ENCODE measurements at regions not wholly inside any gene's neighbourhood (a gene's known extent, or its start where the extent isn't known, plus 50 kb on each side); places are given as distances from the start of the nearest gene placed in this dataset.

DNA sequence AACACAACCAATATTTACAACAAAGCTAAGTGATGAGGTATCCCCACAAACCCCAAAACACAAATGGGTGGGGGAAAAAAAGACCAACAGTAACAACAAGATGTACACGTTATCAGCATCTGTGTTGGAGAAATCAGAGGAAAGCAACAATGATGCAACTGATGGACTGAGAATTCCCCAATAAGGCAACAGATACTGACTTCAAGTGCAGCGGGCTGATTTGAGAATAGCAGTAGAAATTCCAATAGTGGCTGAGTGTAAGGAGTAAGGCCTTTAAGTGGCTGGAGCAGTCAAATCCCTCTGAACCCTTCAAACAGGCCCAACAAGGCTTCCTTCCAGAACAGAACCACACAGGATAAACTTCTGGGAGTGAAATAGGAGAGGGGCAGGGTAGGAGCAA lies 97.6 kb downstream of the TM2D1 start:
- Histone ChIP-seq H3K9me3 (ENCODE audit: low read length) (no peaks in the 10 kb centered on the region), H4K20me1 (ENCODE audit: insufficient read depth) (no peaks in the 10 kb centered on the region), H3F3A (ENCODE audit: insufficient read depth, low read length, poor library complexity, severe bottlenecking) (no peaks in the 10 kb centered on the region), H3K9me2 (ENCODE audit: insufficient read depth, low read length) (no peaks in the 10 kb centered on the region), H3K27me3 (ENCODE audit: insufficient read depth, low read depth, low read length) (no peaks in the 10 kb centered on the region), H3K4me3 (ENCODE audit: low read length) (no peak overlapping the region), H2AFZ (ENCODE audit: low read depth, low read length) (no peak overlapping the region), H3K79me2 (replicated peaks; ENCODE audit: insufficient read depth, low read length) (no peaks in the 10 kb centered on the region), H3K4me2 (ENCODE audit: low read length) (no peak overlapping the region), H3K9ac (ENCODE audit: low read length) (no peak overlapping the region), H3K36me3 (ENCODE audit: insufficient read depth, low read length) (no peaks in the 10 kb centered on the region), H3K27ac (ENCODE audit: low read length) (no peak overlapping the region)
- no peak for TF ChIP-seq POLR2AphosphoS5 (IDR thresholded peaks at IDR 0.05)
- TF ChIP-seq CTCF (IDR thresholded peaks at IDR 0.05; ENCODE audit: poor library complexity, severe bottlenecking) = no peak
- no peak for TF ChIP-seq SMC3 (conservative IDR thresholded peaks at IDR 0.05; ENCODE audit: poor library complexity)
- TF ChIP-seq RAD21 (conservative IDR thresholded peaks at IDR 0.05) = no peak
- TF ChIP-seq, protein P1, sequence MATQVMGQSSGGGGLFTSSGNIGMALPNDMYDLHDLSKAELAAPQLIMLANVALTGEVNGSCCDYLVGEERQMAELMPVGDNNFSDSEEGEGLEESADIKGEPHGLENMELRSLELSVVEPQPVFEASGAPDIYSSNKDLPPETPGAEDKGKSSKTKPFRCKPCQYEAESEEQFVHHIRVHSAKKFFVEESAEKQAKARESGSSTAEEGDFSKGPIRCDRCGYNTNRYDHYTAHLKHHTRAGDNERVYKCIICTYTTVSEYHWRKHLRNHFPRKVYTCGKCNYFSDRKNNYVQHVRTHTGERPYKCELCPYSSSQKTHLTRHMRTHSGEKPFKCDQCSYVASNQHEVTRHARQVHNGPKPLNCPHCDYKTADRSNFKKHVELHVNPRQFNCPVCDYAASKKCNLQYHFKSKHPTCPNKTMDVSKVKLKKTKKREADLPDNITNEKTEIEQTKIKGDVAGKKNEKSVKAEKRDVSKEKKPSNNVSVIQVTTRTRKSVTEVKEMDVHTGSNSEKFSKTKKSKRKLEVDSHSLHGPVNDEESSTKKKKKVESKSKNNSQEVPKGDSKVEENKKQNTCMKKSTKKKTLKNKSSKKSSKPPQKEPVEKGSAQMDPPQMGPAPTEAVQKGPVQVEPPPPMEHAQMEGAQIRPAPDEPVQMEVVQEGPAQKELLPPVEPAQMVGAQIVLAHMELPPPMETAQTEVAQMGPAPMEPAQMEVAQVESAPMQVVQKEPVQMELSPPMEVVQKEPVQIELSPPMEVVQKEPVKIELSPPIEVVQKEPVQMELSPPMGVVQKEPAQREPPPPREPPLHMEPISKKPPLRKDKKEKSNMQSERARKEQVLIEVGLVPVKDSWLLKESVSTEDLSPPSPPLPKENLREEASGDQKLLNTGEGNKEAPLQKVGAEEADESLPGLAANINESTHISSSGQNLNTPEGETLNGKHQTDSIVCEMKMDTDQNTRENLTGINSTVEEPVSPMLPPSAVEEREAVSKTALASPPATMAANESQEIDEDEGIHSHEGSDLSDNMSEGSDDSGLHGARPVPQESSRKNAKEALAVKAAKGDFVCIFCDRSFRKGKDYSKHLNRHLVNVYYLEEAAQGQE (IDR thresholded peaks at IDR 0.05; ENCODE audit: borderline replicate concordance) = no peak
- TF ChIP-seq TAF1 (IDR thresholded peaks at IDR 0.05; ENCODE audit: low read depth) = no peak
- TF ChIP-seq EZH2 (IDR thresholded peaks at IDR 0.05; ENCODE audit: borderline replicate concordance, insufficient read depth, low read length, poor library complexity, severe bottlenecking) = no peak
- no peak for TF ChIP-seq EP300 (conservative IDR thresholded peaks at IDR 0.05; ENCODE audit: poor library complexity, severe bottlenecking)
- TF ChIP-seq MXI1 (conservative IDR thresholded peaks at IDR 0.05; ENCODE audit: poor library complexity, severe bottlenecking) = no peak

DNA sequence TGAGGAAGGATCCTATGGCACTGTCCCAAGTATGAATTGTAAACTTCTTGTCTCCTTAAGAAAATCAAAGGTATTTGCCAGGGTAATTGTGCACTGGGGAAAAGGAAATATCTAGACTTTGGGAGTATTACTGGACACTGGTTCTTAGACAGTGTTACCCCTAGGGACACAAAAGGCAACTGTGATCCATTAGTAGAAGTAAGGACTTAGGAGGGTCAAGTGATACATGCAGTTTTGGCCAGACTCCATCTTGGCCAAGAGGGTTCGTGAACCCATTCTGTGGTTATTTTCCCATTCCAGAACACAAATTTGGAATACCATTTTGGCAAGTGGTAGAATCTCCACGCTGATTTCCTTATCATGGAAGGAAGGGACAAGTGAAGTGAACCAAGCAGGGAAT lies 98.1 kb downstream of the TM2D1 start:
- Histone ChIP-seq H4K20me1 (ENCODE audit: insufficient read depth) (no peaks in the 10 kb centered on the region), H2AFZ (ENCODE audit: low read depth, low read length) (no peak overlapping the region), H3K79me2 (replicated peaks; ENCODE audit: insufficient read depth, low read length) (no peaks in the 10 kb centered on the region), H3K36me3 (ENCODE audit: insufficient read depth, low read length) (no peaks in the 10 kb centered on the region), H3K9me3 (ENCODE audit: low read length) (no peaks in the 10 kb centered on the region), H3K27me3 (ENCODE audit: insufficient read depth, low read depth, low read length) (no peaks in the 10 kb centered on the region), H3F3A (ENCODE audit: insufficient read depth, low read length, poor library complexity, severe bottlenecking) (no peaks in the 10 kb centered on the region), H3K9me2 (ENCODE audit: insufficient read depth, low read length) (no peaks in the 10 kb centered on the region), H3K27ac (ENCODE audit: low read length) (no peak overlapping the region), H3K4me2 (ENCODE audit: low read length) (no peak overlapping the region), H3K9ac (ENCODE audit: low read length) (no peak overlapping the region), H3K4me3 (ENCODE audit: low read length) (no peak overlapping the region)
- TF ChIP-seq SMC3 (conservative IDR thresholded peaks at IDR 0.05; ENCODE audit: poor library complexity) (no peak), TAF1 (IDR thresholded peaks at IDR 0.05; ENCODE audit: low read depth) (no peak), RAD21 (conservative IDR thresholded peaks at IDR 0.05) (no peak), EP300 (conservative IDR thresholded peaks at IDR 0.05; ENCODE audit: poor library complexity, severe bottlenecking) (no peak), MXI1 (conservative IDR thresholded peaks at IDR 0.05; ENCODE audit: poor library complexity, severe bottlenecking) (no peak), CTCF (IDR thresholded peaks at IDR 0.05; ENCODE audit: poor library complexity, severe bottlenecking) (no peak), EZH2 (IDR thresholded peaks at IDR 0.05; ENCODE audit: borderline replicate concordance, insufficient read depth, low read length, poor library complexity, severe bottlenecking) (no peak), POLR2AphosphoS5 (IDR thresholded peaks at IDR 0.05) (no peak)
- TF ChIP-seq, protein P1 (IDR thresholded peaks at IDR 0.05; ENCODE audit: borderline replicate concordance) = no peak

All from neural cell (in vitro differentiated cells).